ENCODE measurements at regions not wholly inside any gene's neighbourhood (a gene's known extent, or its start where the extent isn't known, plus 50 kb on each side); places are given as distances from the start of the nearest gene placed in this dataset.

GRCh38 chr2:143957321-143957720 lies 562.6 kb downstream of the ZEB2 start:
- H3K23me2 ChIP-seq (ENCODE audit: insufficient read length, low read depth, low read length, poor library complexity, severe bottlenecking): no peaks in the 10 kb centered on the region
- Mint-ChIP-seq H3K36me3 (ENCODE audit: insufficient read depth in 1 of 3, low read depth in 3 of 3) (no peaks in the 10 kb centered on the region), H3K27me3 (ENCODE audit: low read depth) (no peaks in the 10 kb centered on the region), H3K9me3 (no peaks in the 10 kb centered on the region), H3K27ac (no peak overlapping the region), H3K4me3 (no peak overlapping the region), H3K4me1 (peaks cover 11 to 18% of the 10 kb centered on the region in 2 experiments)
- H3K4me2 ChIP-seq (ENCODE audit: insufficient read depth, insufficient read length, low read length): no peak overlapping the region
- no peak overlapping the region for H2AFZ ChIP-seq (ENCODE audit: low read length)
- H3K23ac ChIP-seq (ENCODE audit: insufficient read length, low read depth, low read length): no peak overlapping the region
- WGBS (ENCODE audit: extremely low coverage, insufficient read length, low lambda C conversion rate): no CpG with 5 or more reads among the region's 5 CpGs
- H3K27me3 ChIP-seq (ENCODE audit: insufficient read depth, low read length): no peaks in the 10 kb centered on the region
- H4K91ac ChIP-seq (ENCODE audit: insufficient read length, low read depth, low read length): no peak overlapping the region
- no peak for TF ChIP-seq CTCF (conservative IDR thresholded peaks at IDR 0.05)
- H2BK5ac ChIP-seq (ENCODE audit: insufficient read length, low read length): no peak overlapping the region
- H2BK15ac ChIP-seq (ENCODE audit: low read depth, low read length): no peak overlapping the region
- H2BK20ac ChIP-seq (ENCODE audit: low read depth, low read length, poor library complexity, severe bottlenecking): no peak overlapping the region
- H3K56ac ChIP-seq (ENCODE audit: insufficient read length, low read depth, low read length): no peak overlapping the region
- H3T11ph ChIP-seq (ENCODE audit: low read length): no peak overlapping the region
- no peak overlapping the region for H3K9ac ChIP-seq (ENCODE audit: extremely low read depth, insufficient read length, low read length)
- no peaks in the 10 kb centered on the region for H3K79me2 ChIP-seq (ENCODE audit: insufficient read depth, low read length)
- no peak overlapping the region for H2BK120ac ChIP-seq (ENCODE audit: low read depth, low read length, poor library complexity, severe bottlenecking)
- no peak overlapping the region for H3K27ac ChIP-seq (ENCODE audit: insufficient read length, low read depth, low read length)
- no peaks in the 10 kb centered on the region for H3K79me1 ChIP-seq (ENCODE audit: insufficient read depth, low read depth, low read length, poor library complexity, severe bottlenecking)
- no peak for DNase-seq
- H4K5ac ChIP-seq (ENCODE audit: insufficient read length, low read depth, low read length): no peak overlapping the region
- no peaks in the 10 kb centered on the region for H3K9me3 ChIP-seq (ENCODE audit: control insufficient read depth, low read depth, low read length)
- H2AK5ac ChIP-seq (ENCODE audit: insufficient read length, low read length): no peak overlapping the region
- H2BK12ac ChIP-seq (ENCODE audit: insufficient read length, low read depth, low read length): no peak overlapping the region
- H3K4ac ChIP-seq (ENCODE audit: low read depth, low read length): no peak overlapping the region
- no peaks in the 10 kb centered on the region for H4K20me1 ChIP-seq (ENCODE audit: control insufficient read depth, insufficient read depth, insufficient read length)
- no peak overlapping the region for H4K8ac ChIP-seq (replicated peaks; ENCODE audit: insufficient read length, low read depth, low read length)
- H3K4me1 ChIP-seq (ENCODE audit: insufficient read depth, low read length): no peaks in the 10 kb centered on the region
- no peak overlapping the region for H3K14ac ChIP-seq (ENCODE audit: insufficient read depth, low read length)
- no peak overlapping the region for H3K18ac ChIP-seq (ENCODE audit: insufficient read length, low read depth, low read length)

All from H9 (cell line).